Hematopoietic multipotent progenitor cell treated with erythropoietin and hydrocortisone succinate and interleukin-3 and kit ligand, for 4 days (in vitro differentiated cells): ENCODE measurements at regions not wholly inside any gene's neighbourhood (a gene's known extent, or its start where the extent isn't known, plus 50 kb on each side); places are given as distances from the start of the nearest gene placed in this dataset.
"Not testable (repeated sequence)": the region's sequence is repeated elsewhere in the genome, so short reads cannot be mapped to it uniquely, and the experiment has no call there.

ENCODE experiments used
- DNase-seq: peaks from one replicate; pipeline ENCODE4 v3.0.0-alpha.2; 2015

- DNase-seq, result no peak
Observed at GRCh38 chr3:162597226-162597625, 1100.6 kb downstream of the OTOL1 start.

- DNase-seq, result not testable (repeated sequence)
Observed at GRCh38 chr3:162598500-162598899, 1101.9 kb downstream of the OTOL1 start.

GRCh38 chr3:162599742-162600141 is 1103.1 kb downstream of the OTOL1 start:
- not testable (repeated sequence) for DNase-seq

GRCh38 chr3:162601101-162601670 is 1104.6 kb downstream of the OTOL1 start:
- DNase-seq, result no peak

GRCh38 chr3:162602619-162603018 is 1106.0 kb downstream of the OTOL1 start:
- no peak for DNase-seq

- DNase-seq, result no peak
Observed at GRCh38 chr3:162605651-162606204, 1109.1 kb downstream of the OTOL1 start.

GRCh38 chr3:162610261-162610660 is 1113.7 kb downstream of the OTOL1 start:
- no peak for DNase-seq

GRCh38 chr3:162612991-162613390 is 1116.4 kb downstream of the OTOL1 start:
- DNase-seq, result no peak

- DNase-seq, result no peak
Observed at GRCh38 chr3:162626172-162626571, 1129.6 kb downstream of the OTOL1 start.

GRCh38 chr3:162628531-162628930 is 1131.9 kb downstream of the OTOL1 start:
- DNase-seq, result no peak

- no peak for DNase-seq
Observed at GRCh38 chr3:162629372-162629771, 1132.8 kb downstream of the OTOL1 start.

- DNase-seq, result no peak
Observed at GRCh38 chr3:162632672-162633071, 1136.1 kb downstream of the OTOL1 start.

GRCh38 chr3:162640208-162640607 is 1143.6 kb downstream of the OTOL1 start:
- DNase-seq, result not testable (repeated sequence)

GRCh38 chr3:162641317-162641716 is 1144.7 kb downstream of the OTOL1 start:
- no peak for DNase-seq

GRCh38 chr3:162641907-162642306 is 1145.3 kb downstream of the OTOL1 start:
- no peak for DNase-seq

- DNase-seq, result peak; percentile 4
Observed at GRCh38 chr3:162643245-162643644, 1146.6 kb downstream of the OTOL1 start.

- DNase-seq, result no peak
Observed at GRCh38 chr3:162647321-162647720, 1150.7 kb downstream of the OTOL1 start.

GRCh38 chr3:162658003-162658402 is 1161.4 kb downstream of the OTOL1 start:
- DNase-seq, result no peak

GRCh38 chr3:162665684-162666391 is 1169.2 kb downstream of the OTOL1 start:
- no peak for DNase-seq

- no peak for DNase-seq
Observed at GRCh38 chr3:162666835-162667234, 1170.2 kb downstream of the OTOL1 start.

GRCh38 chr3:162670181-162670580 is 1173.6 kb downstream of the OTOL1 start:
- DNase-seq, result no peak

- DNase-seq, result no peak
Observed at GRCh38 chr3:162677475-162677874, 1180.9 kb downstream of the OTOL1 start.

GRCh38 chr3:162678941-162679340 is 1182.3 kb downstream of the OTOL1 start:
- no peak for DNase-seq

- DNase-seq, result no peak
Observed at GRCh38 chr3:162684260-162684659, 1187.7 kb downstream of the OTOL1 start.

GRCh38 chr3:162699291-162699690 is 1202.7 kb downstream of the OTOL1 start:
- DNase-seq, result no peak
